ENCODE measurements at regions not wholly inside any gene's neighbourhood (a gene's known extent, or its start where the extent isn't known, plus 50 kb on each side); places are given as distances from the start of the nearest gene placed in this dataset. TPM values are rescaled to one million over a fixed set of nuclear protein-coding genes. Genes with fewer than 3 reads are reported as not detected.

DNA sequence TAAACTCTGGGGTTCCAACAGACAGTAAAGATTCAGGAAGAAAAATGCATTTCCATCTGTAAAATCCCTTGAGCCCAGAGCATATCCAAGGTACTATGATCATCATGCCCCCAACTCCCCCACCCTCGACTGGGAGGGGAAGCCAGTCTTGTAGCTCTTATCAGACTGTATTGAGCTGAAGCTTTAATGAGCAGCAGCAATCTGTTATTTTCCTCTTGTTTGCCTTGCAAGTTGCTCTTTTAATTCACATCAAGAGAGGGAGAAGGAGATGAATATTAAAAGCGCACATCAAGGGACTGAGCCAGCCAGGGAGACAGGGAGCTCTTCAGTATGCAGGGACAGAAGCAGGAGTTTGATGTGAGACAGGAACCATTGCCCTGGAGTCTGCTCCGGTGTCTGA lies 52.5 kb upstream of the KCNA3 start:
- ATAC-seq (no peak), DNase-seq (no peak)
- TF ChIP-seq POLR2A (IDR thresholded peaks at IDR 0.05) (no peak), CTCF (IDR thresholded peaks at IDR 0.05) (no peak)
- intact Hi-C loops (cut with DNase I), result no loop called here
- Histone ChIP-seq H3K4me3 (no peak overlapping the region), H3K27ac (no peak overlapping the region), H3K27me3 (no peaks in the 10 kb centered on the region), H3K9me3 (no peaks in the 10 kb centered on the region), H3K4me1 (no peaks in the 10 kb centered on the region), H3K36me3 (replicated peaks in 1 of 2; ENCODE audit: insufficient read depth in 1 of 2, low read depth in 2 of 2) (no peaks in the 10 kb centered on the region)
- WGBS, 2 donors, result 44% methylated on average over 3 of the region's 3 CpGs

GRCh38 chr1:110726755-110727154 lies 52.0 kb upstream of the KCNA3 start:
- H3K4me1 ChIP-seq, result no peaks in the 10 kb centered on the region
- no peak for TF ChIP-seq POLR2A (IDR thresholded peaks at IDR 0.05)
- no peak for TF ChIP-seq CTCF (IDR thresholded peaks at IDR 0.05)
- intact Hi-C loops (cut with DNase I), result no loop called here
- no peaks in the 10 kb centered on the region for H3K27me3 ChIP-seq
- no peaks in the 10 kb centered on the region for H3K36me3 ChIP-seq (replicated peaks in 1 of 2; ENCODE audit: insufficient read depth in 1 of 2, low read depth in 2 of 2)
- ATAC-seq (no peak), DNase-seq (no peak)
- H3K4me3 ChIP-seq, result no peak overlapping the region
- H3K27ac ChIP-seq, result no peak overlapping the region
- no peaks in the 10 kb centered on the region for H3K9me3 ChIP-seq

Small RNAs in the stretch of these regions (small RNA-seq; reads per million reads assigned to genes)
- gene RF00019, result not detected

All from body of pancreas (tissue), 4 donors.